GM19035 (cell line): ENCODE measurements at regions not wholly inside any gene's neighbourhood (a gene's known extent, or its start where the extent isn't known, plus 50 kb on each side); places are given as distances from the start of the nearest gene placed in this dataset.
"Not testable (repeated sequence)": the region's sequence is repeated elsewhere in the genome, so short reads cannot be mapped to it uniquely, and the experiment has no call there.

Source experiments
- ATAC-seq: cut with Tn5 transposase; IDR thresholded peaks from one replicate; pipeline ENCODE4 v1.9.1; 2021; ENCODE audit not compliant: unreplicated experiment

- no peak for ATAC-seq
Observed at GRCh38 chr11:115664313-115664712, 160.1 kb upstream of the CADM1 start.

DNA sequence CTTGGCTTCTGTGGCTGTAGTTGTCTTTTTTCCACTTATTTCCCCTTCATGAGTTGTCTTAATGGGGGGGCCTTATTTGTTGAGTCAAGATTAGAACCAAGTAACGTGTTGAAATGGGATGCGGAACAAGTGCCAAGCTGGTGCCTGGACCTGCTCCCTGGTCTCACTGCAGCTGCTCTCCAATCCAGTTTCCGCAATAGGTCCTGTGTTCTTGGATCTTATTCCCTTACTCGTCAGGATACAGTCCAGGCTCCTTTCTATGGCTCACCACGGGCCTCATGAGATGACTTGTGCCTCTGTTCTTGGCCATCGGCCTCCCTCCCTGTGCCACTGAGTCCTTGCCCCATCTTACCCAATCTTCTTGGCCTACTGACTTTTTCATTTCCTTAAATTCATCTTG lies 159.6 kb upstream of the CADM1 start:
- no peak for ATAC-seq

- no peak for ATAC-seq
Observed at GRCh38 chr11:115660030-115660805, 156.0 kb upstream of the CADM1 start.

GRCh38 chr11:115659061-115659963 lies 155.1 kb upstream of the CADM1 start:
- no peak for ATAC-seq

- ATAC-seq = no peak
Observed at GRCh38 chr11:115657586-115657985, 153.4 kb upstream of the CADM1 start.

DNA sequence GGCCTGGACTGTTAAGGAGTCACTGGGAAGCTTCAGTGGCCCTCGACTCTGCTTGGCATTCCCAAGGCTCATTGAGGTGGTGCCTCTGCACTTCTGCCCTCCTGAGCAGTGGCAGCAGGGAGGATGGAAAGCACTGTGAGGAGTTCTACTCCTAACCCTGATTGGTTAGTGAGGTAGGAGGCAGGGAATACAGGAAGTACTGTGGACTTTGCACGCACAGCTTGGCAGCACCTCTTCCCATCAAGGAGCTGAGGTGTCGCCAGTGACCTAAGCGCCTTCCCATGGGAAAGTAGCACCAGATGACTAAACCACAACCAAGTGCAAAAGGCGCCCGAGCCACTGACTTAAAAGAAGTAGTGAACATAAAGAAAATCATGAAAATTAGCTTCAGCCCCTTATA lies 152.5 kb upstream of the CADM1 start:
- ATAC-seq = no peak

- no peak for ATAC-seq
Observed at GRCh38 chr11:115656041-115656440, 151.8 kb upstream of the CADM1 start.

DNA sequence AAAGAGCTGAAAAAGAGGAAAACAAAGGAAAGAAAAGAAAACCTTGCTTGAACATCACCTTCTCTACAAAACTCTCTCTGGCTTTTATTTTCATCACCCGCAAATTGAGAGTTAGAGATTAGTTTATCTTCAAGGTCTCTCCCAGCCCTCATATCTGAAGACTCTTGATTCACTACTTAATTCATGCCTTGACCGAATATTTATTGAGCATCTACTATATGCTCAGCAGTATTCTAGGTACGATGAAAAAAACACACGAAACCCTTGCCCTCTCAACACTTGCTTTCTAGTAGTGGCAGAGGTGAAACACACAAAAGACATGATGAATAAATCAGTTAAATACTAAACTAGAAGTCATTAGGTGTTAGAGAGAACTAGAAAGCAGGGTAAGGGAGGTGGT lies 150.6 kb upstream of the CADM1 start:
- ATAC-seq = no peak

GRCh38 chr11:115653926-115654325 lies 149.7 kb upstream of the CADM1 start:
- no peak for ATAC-seq

DNA sequence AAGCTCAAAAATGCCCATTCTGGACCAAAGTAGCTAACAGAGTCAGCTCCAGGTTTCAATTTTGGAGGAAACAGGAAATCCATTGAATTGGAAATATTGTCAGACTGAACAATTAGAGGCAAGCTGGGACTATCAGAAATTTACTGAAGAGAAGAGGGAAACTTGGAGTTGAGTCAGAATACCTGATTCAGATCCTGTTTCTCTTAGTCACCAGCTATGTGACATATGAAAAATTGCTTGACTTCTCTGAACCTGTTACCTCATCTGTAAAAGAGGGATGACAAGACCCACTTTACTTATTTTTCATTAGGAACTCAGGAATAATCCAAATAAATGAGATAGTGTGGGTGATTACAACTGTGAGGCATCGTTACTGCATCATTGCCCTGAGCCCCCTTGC lies 148.9 kb upstream of the CADM1 start:
- ATAC-seq = no peak

DNA sequence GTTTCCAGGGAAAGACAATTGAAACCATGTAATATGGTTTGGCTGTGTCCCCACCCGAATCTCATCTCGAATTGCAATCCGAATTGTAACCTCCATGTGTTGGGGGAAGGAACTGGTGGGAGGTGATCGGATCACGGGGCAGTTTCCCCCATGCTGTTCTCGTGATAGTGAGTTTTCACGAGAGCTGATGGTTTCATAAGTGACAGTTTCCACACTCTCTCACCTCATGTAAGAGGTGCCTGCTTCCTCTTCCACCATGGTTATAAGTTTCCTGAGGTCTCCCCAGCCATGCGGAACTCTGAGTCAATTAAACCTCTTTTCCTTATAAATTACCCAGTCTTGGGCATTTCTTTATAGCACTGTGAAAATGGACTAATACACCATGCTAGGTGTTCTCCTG lies 148.3 kb upstream of the CADM1 start:
- ATAC-seq = no peak

DNA sequence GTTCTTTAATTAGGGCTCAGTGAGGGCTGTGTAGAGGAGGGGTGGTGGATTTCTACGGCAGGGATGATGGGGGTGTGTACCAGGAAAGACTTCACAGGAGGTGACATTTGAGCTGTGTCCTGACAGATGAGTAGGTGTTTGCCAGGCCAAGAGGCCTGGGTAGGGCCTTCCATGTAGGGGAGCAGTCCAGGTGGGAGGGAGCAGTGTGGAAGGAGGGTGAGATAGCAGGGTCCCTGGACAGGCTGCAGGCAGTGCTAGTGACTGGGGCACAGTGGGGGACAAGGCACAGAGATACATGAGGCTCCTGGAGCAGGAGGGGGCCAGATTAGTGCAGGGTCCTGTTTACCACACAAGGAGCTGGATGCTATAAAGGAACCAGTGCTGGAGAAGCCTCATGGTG lies 147.9 kb upstream of the CADM1 start:
- ATAC-seq = no peak

DNA sequence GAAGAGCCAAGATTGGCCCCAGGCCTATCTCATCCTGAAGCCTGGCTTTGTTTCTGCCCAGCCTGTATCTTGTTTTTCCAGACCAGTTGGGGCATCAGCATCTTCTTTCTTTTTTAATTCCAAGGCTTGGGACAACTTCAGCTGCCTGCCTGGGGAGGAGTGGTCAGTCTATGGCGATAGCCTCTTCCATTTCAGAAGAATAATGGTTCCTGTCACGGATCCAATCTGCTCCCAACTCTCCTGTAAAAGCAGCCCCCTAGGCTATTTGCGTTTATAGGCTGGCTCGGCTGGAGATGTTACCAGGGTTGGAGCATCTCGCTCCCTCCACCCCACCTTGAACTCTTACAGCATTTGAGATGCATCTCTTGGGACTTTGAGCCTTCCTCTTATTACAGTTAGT lies 145.2 kb upstream of the CADM1 start:
- no peak for ATAC-seq

DNA sequence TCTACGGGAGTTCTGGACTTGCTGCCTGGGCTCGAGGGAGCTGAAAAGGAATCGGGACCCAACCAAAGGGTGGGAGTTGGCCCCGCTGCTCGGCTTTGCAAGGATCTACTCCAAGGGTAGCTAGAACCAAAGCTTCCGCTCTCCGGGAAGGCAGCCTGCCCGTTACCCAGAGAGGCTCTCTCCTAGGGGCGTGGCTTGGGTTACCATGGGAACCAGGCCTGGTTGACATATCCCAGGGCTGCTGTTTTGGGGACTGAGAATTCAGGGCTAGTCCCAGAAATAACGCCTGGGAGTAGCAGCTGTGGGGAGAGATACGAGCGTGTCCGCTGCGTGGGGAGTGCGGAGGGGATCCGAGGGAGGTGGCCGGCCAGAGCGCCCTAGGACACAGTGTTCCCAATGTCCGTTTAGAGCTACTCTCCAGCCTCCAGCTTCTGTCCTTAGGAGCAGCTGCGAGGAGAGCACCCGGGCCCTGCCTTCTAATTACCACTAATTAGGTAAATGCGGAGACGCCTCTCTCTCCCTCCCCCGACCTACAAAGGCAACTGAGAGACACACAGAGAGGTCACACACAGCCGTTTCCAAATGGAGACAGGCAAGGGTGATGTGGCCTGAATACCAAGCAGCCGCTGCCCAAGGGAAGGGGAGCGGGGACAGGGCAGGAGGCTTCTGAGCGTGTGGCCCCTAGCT lies 141.6 kb upstream of the CADM1 start:
- no peak for ATAC-seq

GRCh38 chr11:115644856-115645255 lies 140.6 kb upstream of the CADM1 start:
- no peak for ATAC-seq

DNA sequence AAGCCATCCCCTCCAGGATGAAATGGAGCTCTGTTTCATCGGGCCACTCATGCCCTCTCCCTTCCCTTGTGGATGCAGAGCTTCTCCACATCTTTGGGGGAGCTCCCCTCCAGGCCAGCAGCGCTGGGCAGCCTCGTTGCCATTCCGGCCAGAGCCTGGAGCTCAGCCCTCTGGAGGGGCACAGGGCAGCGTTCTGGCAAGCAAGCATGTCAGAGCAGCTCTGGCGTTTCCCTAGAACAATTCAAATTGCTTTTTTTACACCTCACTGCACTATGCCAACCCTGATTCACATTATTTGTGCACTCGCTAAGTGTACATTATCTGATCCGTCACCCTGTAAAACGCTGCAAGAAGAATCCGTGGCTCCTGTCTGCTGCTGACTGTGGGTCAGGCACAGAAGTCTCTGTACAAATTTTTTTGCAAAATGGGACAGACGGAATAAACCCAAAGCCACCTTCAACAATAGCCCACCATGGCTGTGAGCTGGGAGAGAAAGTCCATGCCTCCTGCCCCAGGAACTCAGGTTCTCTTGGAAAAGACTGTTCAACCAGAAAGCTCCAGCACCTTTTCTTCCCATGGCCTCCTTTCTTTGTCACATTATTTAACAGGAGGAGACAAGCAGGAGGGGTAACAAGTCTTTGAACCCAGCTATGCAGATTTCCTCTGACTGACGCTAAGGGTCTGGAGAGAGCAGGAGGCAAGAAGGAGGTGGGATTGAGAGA lies 139.5 kb upstream of the CADM1 start:
- ATAC-seq = no peak

DNA sequence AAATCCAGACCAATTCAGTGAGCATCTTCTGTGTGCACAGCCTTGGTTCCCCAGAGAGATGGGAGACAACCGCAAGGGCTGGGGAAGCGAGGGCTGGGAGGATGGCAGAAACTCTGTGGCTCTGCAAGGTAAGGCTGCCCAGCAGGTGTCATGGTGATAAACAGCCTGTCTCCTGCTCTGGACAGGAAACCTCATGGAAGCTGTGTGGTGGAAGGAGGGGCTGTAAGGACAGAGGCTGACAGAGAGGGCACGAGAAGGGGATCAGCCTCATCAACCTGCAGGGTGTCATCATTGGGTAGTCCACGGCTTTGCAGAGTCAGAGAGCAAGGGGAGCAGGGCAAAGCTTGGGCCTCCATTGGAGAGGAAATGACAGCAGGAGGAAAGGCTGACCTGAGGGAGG lies 138.4 kb upstream of the CADM1 start:
- ATAC-seq = no peak

DNA sequence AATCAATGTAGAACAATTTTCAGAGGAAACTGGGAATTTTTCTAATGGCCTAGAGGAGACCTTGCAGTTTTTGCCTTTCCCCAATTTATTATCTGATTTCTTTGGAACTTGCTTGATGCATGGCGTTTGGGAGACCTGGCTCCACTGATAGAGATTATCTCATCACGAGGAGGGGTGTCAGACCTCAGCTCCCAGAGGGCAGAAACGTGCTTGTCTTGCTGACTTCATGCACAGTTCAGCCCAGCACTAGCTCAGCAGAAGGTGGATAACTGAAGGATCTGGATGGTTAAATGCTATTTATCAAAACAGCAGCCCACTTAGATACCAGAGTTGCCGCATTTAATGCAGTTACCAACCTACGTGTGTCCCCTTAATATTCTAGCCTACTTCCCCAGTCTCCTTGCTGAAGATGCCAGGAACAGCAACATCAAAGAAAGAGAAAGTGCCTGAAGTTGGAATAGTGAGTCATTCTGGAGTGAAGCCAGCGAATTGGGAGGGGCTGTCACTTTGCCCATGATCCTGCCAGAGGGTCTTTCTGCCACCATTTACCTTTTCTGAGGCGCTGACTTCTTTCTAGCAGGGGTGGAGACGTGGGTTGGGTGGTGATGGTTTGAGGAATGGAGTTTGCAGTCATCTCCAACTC lies 133.5 kb upstream of the CADM1 start:
- no peak for ATAC-seq

GRCh38 chr11:115636753-115637527 lies 132.7 kb upstream of the CADM1 start:
- ATAC-seq = no peak

- ATAC-seq = not testable (repeated sequence)
Observed at GRCh38 chr11:115633977-115634376, 129.8 kb upstream of the CADM1 start.
